GM20000 (cell line): ENCODE measurements at regions not wholly inside any gene's neighbourhood (a gene's known extent, or its start where the extent isn't known, plus 50 kb on each side); places are given as distances from the start of the nearest gene placed in this dataset.

ENCODE experiments used
- DNase-seq: peaks from one replicate; pipeline ENCODE4 v3.0.0; 2012; ENCODE audit warnings: low spot score
- CTCF ChIP-seq: IDR thresholded peaks from 2 replicates; pipeline ENCODE4 v1.5.1; 2012; ENCODE audit warnings: mild to moderate bottlenecking, control low read depth; ENCODE audit errors: extremely low read depth, missing control alignments

DNA sequence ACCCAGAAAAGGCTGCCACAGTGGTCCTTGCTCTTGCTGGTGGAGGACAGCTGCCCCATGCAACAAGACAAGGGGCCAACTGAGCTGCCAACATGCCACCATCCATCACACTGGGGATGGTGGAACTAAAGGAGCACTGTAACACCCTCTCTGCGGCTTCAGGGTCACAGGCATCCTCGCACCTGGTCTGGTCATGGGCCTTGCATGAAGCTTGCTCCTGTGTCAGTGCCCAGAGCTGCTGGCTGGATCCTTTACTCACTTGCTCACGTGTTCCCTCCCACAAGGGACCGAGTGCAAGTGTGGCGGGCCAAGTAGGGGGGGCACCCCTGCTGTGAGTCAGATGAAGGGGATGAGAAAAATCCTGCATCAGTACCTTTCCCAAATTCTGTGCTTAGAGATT is 972.3 kb upstream of the DDX18 start:
- DNase-seq, result no peak
- no peak for TF ChIP-seq CTCF

DNA sequence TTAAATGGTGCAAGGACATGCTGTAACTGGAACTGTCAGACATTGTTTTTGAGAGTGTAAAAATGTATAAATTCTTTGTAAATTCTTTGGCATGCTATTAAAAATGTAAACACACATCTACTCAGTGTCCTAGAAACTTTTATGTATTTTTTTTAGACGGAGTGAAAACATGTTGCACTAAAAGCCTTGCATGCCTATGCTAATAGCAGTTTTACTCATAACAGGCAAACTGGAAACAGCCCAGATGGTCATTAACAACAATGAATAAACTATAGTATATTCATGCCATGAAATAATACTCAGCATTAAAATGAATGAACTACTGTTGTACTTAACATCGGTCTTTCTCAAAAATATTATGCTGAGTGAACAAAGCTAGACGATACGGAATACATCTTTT is 954.8 kb upstream of the DDX18 start:
- no peak for DNase-seq
- no peak for TF ChIP-seq CTCF

DNA sequence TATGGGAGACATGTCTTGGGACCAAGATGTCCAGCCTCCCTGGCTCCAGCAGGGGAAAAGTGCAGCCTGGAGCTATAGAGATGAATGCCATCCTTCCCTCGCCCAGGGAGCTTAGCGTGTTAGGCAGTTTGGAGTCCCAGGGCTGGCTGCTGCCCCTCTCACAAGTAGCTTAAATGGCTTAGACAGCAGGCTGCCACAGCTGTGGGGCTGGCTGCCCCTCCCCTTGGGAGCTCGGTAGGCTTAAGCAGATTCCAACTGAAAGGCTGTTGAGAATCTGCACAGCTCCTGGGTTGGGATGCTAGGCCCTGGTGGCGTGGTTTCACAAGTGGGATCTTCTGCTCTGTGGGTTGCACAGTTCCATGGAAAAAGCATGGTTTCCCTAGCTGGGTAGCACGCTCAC is 940.5 kb upstream of the DDX18 start:
- no peak for TF ChIP-seq CTCF
- DNase-seq, result no peak

- no peak for TF ChIP-seq CTCF
- no peak for DNase-seq
Measured at GRCh38 chr2:116877274-116877673, 937.2 kb upstream of the DDX18 start.

- no peak for DNase-seq
- TF ChIP-seq CTCF, result no peak
Measured at GRCh38 chr2:116877944-116878343, 936.5 kb upstream of the DDX18 start.

DNA sequence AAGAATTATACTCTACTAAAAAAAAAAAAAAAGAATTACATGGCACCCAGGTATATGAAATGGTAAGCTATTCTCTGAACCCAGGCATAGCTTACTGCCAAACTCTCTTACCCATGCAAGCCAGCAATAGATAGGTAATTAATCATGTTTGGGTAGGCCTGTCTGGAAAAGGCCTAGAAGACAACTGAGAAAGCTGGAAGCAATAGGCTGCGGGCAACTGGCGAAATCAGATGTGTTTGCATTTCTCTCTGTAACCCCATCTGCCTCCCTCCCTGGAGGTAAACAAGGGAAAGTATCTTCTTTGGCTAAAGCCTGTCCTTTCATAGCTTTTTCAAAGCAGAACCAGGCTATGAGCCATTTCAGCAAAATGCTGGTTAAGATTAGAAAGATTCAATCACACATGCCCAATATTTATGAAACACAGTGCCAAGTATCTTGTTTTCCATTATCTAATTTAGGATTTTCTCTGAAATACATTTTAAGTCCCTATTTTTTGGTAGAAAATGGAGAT is 934.8 kb upstream of the DDX18 start:
- no peak for DNase-seq
- no peak for TF ChIP-seq CTCF

DNA sequence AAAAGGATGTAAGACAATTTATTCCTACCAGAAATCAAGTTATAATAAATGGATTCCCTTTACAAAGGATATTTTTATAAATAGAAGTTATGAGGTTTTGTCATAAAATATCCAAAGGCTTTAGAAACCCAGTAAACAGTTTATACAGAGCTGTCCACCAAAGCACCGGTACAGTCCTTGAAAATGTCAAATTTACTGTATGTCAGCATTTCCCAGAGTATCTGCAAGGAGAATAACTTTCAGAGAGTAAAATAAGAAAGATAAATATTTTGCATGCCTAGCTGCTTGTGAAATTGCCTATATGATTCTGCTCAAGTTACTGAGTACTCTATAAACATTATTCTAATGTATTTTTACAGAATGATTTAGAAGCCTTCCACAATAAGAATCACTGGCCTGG is 923.3 kb upstream of the DDX18 start:
- no peak for DNase-seq
- TF ChIP-seq CTCF, result no peak
